Esophagus squamous epithelium (tissue), 4 donors: ENCODE measurements at regions not wholly inside any gene's neighbourhood (a gene's known extent, or its start where the extent isn't known, plus 50 kb on each side); places are given as distances from the start of the nearest gene placed in this dataset.

Experiments used
- CTCF ChIP-seq, 6 experiments: fragments of 450-650 bp in 4 of 6; fragments of 200-600 bp in 2 of 6; sonication (generic) in 2 of 6; IDR thresholded peaks; one replicate each; pipeline ENCODE4 v1.5.1; 2016 to 2019; ENCODE audit warnings: antibody characterized with exemption in 6 of 6, mild to moderate bottlenecking in 4 of 6, moderate library complexity in 4 of 6
- POLR2A ChIP-seq, 4 donors: fragments of 450-650 bp; IDR thresholded peaks; one replicate each; pipeline ENCODE4 v1.6.1; 2017; ENCODE audit warnings: antibody characterized with exemption in 4 of 4, mild to moderate bottlenecking in 4 of 4, moderate library complexity in 3 of 4

GRCh38 chr7:13198727-13199126, 511.3 kb downstream of the ARL4A start:
- TF ChIP-seq CTCF (IDR thresholded peaks at IDR 0.05) (no peak), POLR2A (IDR thresholded peaks at IDR 0.05) (no peak)
